ENCODE measurements at regions not wholly inside any gene's neighbourhood (a gene's known extent, or its start where the extent isn't known, plus 50 kb on each side); places are given as distances from the start of the nearest gene placed in this dataset.

- TF ChIP-seq, protein P1, sequence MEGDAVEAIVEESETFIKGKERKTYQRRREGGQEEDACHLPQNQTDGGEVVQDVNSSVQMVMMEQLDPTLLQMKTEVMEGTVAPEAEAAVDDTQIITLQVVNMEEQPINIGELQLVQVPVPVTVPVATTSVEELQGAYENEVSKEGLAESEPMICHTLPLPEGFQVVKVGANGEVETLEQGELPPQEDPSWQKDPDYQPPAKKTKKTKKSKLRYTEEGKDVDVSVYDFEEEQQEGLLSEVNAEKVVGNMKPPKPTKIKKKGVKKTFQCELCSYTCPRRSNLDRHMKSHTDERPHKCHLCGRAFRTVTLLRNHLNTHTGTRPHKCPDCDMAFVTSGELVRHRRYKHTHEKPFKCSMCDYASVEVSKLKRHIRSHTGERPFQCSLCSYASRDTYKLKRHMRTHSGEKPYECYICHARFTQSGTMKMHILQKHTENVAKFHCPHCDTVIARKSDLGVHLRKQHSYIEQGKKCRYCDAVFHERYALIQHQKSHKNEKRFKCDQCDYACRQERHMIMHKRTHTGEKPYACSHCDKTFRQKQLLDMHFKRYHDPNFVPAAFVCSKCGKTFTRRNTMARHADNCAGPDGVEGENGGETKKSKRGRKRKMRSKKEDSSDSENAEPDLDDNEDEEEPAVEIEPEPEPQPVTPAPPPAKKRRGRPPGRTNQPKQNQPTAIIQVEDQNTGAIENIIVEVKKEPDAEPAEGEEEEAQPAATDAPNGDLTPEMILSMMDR (IDR thresholded peaks at IDR 0.05; ENCODE audit: low read length): no peak
- TF ChIP-seq EZH2 (optimal IDR thresholded peaks at IDR 0.05; ENCODE audit: low read depth, low read length): no peak
Measured at GRCh38 chr9:107067739-107068416, 204.9 kb downstream of the ZNF462 start.

All from MM.1S (cell line).